Uterus (tissue), 2 donors: ENCODE measurements at regions not wholly inside any gene's neighbourhood (a gene's known extent, or its start where the extent isn't known, plus 50 kb on each side); places are given as distances from the start of the nearest gene placed in this dataset.

ENCODE experiments used
- POLR2A ChIP-seq, 2 donors: fragments of 450-650 bp; IDR thresholded peaks; one replicate each; pipeline ENCODE4 v1.6.1; 2016; ENCODE audit warnings: antibody characterized with exemption in 2 of 2, mild to moderate bottlenecking in 1 of 2, moderate library complexity in 1 of 2
- TF ChIP-seq, protein P1 (sequence below), 4 experiments: fragments of 200-600 bp in 2 of 4; fragments of 450-650 bp in 2 of 4; sonication (generic) in 2 of 4; IDR thresholded peaks; one replicate each; pipeline ENCODE4 v1.5.1; 2016 to 2019; ENCODE audit warnings: antibody characterized with exemption in 4 of 4, mild to moderate bottlenecking in 2 of 4, moderate library complexity in 1 of 4

DNA sequence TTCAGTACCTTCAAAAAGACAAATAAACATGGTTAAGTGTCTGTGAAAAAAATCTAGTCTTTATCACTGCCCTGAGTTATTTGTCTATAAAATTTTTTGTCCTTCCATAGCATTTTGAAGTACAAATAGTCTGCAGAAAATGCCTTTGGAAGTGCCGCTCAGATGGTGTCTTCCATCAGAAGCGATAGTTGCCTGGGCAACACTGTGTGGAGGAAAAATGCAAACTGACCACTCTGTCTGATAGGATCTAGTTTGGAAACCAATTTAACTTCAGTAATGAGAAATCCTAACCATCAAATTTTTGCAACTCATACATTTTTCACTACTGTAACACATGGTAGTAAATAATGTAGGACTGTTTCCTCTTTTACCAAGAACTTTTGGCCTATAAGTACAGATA, 449.9 kb downstream of the PRELID2 start:
- TF ChIP-seq, protein P1, sequence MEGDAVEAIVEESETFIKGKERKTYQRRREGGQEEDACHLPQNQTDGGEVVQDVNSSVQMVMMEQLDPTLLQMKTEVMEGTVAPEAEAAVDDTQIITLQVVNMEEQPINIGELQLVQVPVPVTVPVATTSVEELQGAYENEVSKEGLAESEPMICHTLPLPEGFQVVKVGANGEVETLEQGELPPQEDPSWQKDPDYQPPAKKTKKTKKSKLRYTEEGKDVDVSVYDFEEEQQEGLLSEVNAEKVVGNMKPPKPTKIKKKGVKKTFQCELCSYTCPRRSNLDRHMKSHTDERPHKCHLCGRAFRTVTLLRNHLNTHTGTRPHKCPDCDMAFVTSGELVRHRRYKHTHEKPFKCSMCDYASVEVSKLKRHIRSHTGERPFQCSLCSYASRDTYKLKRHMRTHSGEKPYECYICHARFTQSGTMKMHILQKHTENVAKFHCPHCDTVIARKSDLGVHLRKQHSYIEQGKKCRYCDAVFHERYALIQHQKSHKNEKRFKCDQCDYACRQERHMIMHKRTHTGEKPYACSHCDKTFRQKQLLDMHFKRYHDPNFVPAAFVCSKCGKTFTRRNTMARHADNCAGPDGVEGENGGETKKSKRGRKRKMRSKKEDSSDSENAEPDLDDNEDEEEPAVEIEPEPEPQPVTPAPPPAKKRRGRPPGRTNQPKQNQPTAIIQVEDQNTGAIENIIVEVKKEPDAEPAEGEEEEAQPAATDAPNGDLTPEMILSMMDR (IDR thresholded peaks at IDR 0.05) = no peak
- TF ChIP-seq POLR2A (IDR thresholded peaks at IDR 0.05) = no peak
